Uterus (tissue), 3 donors: ENCODE measurements at regions not wholly inside any gene's neighbourhood (a gene's known extent, or its start where the extent isn't known, plus 50 kb on each side); places are given as distances from the start of the nearest gene placed in this dataset.

Experiments used
- DNase-seq, 2 donors: peaks; one replicate each; pipeline ENCODE4 v3.0.0-alpha.2; 2019 to 2020
- H3K27ac ChIP-seq, 2 donors: fragments of 200-600 bp; sonication (generic); 1 replicate in 1 of 2; 2 replicates in 1 of 2; pipeline ENCODE4 v1.5.1; 2016 to 2018
- H3K27me3 ChIP-seq, 2 donors: fragments of 200-600 bp; sonication (generic); one replicate each; pipeline ENCODE4 v1.5.1; 2018 to 2019; ENCODE audit warnings: control low read depth in 1 of 2
- H3K36me3 ChIP-seq, 2 donors: fragments of 200-600 bp; sonication (generic); one replicate each; pipeline ENCODE4 v1.5.1; 2019; ENCODE audit warnings: control low read depth in 1 of 2
- H3K4me1 ChIP-seq, 2 donors: fragments of 200-600 bp; sonication (generic); one replicate each; pipeline ENCODE4 v1.5.1; 2018 to 2019; ENCODE audit warnings: control low read depth in 1 of 2
- H3K4me3 ChIP-seq, 2 donors: fragments of 200-600 bp; sonication (generic); 1 replicate in 1 of 2; 2 replicates in 1 of 2; pipeline ENCODE4 v1.5.1; 2018 to 2019; ENCODE audit warnings: mild to moderate bottlenecking in 1 of 2
- H3K9me3 ChIP-seq, 2 donors: fragments of 200-600 bp; sonication (generic); one replicate each; pipeline ENCODE4 v1.5.1; 2019; ENCODE audit warnings: control low read depth in 1 of 2
- POLR2A ChIP-seq, 2 donors: fragments of 450-650 bp; IDR thresholded peaks; one replicate each; pipeline ENCODE4 v1.6.1; 2016; ENCODE audit warnings: antibody characterized with exemption in 2 of 2, mild to moderate bottlenecking in 1 of 2, moderate library complexity in 1 of 2
- intact Hi-C: fragments of 100-400 bp; cut with DNase I; formaldehyde crosslinking; loops from one replicate; pipeline ENCODE4 v1.15.1; 2023; ENCODE audit warnings: low total_unique reads
- TF ChIP-seq, protein P1 (sequence below), 4 experiments: fragments of 200-600 bp in 2 of 4; fragments of 450-650 bp in 2 of 4; sonication (generic) in 2 of 4; IDR thresholded peaks; one replicate each; pipeline ENCODE4 v1.5.1; 2016 to 2019; ENCODE audit warnings: antibody characterized with exemption in 4 of 4, mild to moderate bottlenecking in 2 of 4, moderate library complexity in 1 of 4
- donor health status: DM: yes; HTN: yes; CAD: no.

GRCh38 chr15:69842851-69843250, 254.9 kb downstream of the TLE3 start:
- Histone ChIP-seq H3K27me3 (no peaks in the 10 kb centered on the region), H3K4me3 (no peak overlapping the region), H3K36me3 (no peaks in the 10 kb centered on the region), H3K27ac (no peak overlapping the region), H3K9me3 (no peaks in the 10 kb centered on the region), H3K4me1 (no peaks in the 10 kb centered on the region)
- no peak for DNase-seq
- intact Hi-C loops = no loop called here
- TF ChIP-seq, protein P1, sequence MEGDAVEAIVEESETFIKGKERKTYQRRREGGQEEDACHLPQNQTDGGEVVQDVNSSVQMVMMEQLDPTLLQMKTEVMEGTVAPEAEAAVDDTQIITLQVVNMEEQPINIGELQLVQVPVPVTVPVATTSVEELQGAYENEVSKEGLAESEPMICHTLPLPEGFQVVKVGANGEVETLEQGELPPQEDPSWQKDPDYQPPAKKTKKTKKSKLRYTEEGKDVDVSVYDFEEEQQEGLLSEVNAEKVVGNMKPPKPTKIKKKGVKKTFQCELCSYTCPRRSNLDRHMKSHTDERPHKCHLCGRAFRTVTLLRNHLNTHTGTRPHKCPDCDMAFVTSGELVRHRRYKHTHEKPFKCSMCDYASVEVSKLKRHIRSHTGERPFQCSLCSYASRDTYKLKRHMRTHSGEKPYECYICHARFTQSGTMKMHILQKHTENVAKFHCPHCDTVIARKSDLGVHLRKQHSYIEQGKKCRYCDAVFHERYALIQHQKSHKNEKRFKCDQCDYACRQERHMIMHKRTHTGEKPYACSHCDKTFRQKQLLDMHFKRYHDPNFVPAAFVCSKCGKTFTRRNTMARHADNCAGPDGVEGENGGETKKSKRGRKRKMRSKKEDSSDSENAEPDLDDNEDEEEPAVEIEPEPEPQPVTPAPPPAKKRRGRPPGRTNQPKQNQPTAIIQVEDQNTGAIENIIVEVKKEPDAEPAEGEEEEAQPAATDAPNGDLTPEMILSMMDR (IDR thresholded peaks at IDR 0.05) = no peak
- no peak for TF ChIP-seq POLR2A (IDR thresholded peaks at IDR 0.05)

- intact Hi-C loops = no loop called here
- Histone ChIP-seq H3K4me1 (no peaks in the 10 kb centered on the region), H3K36me3 (no peaks in the 10 kb centered on the region), H3K9me3 (no peaks in the 10 kb centered on the region), H3K27me3 (no peaks in the 10 kb centered on the region), H3K27ac (no peak overlapping the region), H3K4me3 (no peak overlapping the region)
- TF ChIP-seq POLR2A (IDR thresholded peaks at IDR 0.05) = no peak
- TF ChIP-seq, protein P1 (IDR thresholded peaks at IDR 0.05) = no peak
- no peak for DNase-seq
Measured at GRCh38 chr15:69843276-69843899, 254.3 kb downstream of the TLE3 start.

DNA sequence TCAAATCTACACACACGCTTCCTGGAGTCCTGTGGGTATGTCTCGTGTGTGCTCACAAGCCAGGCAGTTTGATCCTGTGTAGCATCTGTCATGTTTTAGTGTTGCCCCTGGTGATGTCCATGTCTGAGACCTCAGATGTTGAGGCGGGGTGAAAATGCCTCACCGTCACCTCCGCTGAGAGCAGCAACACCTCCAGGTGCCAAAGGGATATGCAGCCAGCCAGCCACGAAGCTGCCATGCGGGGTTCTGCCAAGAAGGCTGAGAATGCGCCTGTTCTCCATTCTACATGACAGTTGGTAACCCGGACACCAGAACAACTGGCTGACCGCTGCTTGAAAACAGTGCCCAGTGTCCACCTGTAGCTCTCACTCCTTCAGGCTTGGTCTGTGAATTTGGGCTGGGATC, 253.8 kb downstream of the TLE3 start:
- no peaks in the 10 kb centered on the region for H3K9me3 ChIP-seq
- H3K27ac ChIP-seq = no peak overlapping the region
- no peaks in the 10 kb centered on the region for H3K36me3 ChIP-seq
- intact Hi-C loops = no loop called here
- no peak for DNase-seq
- no peaks in the 10 kb centered on the region for H3K27me3 ChIP-seq
- no peaks in the 10 kb centered on the region for H3K4me1 ChIP-seq
- TF ChIP-seq, protein P1 (IDR thresholded peaks at IDR 0.05) = no peak
- TF ChIP-seq POLR2A (IDR thresholded peaks at IDR 0.05) = no peak
- H3K4me3 ChIP-seq = no peak overlapping the region

- H3K4me1 ChIP-seq = no peaks in the 10 kb centered on the region
- no peak for DNase-seq
Measured at GRCh38 chr15:69845159-69845558, 252.6 kb downstream of the TLE3 start.

GRCh38 chr15:69847625-69848024, 250.1 kb downstream of the TLE3 start:
- Histone ChIP-seq H3K27ac (no peak overlapping the region), H3K36me3 (no peaks in the 10 kb centered on the region), H3K27me3 (no peaks in the 10 kb centered on the region), H3K4me1 (no peaks in the 10 kb centered on the region), H3K9me3 (no peaks in the 10 kb centered on the region), H3K4me3 (no peak overlapping the region)
- intact Hi-C loops = no loop called here
- no peak for DNase-seq
- TF ChIP-seq, protein P1 (IDR thresholded peaks at IDR 0.05) = no peak
- TF ChIP-seq POLR2A (IDR thresholded peaks at IDR 0.05) = no peak

More at GRCh38 chr15:69845159-69845558, 252.6 kb downstream of the TLE3 start:
- TF ChIP-seq, protein P1 (IDR thresholded peaks at IDR 0.05) = no peak
- no peak for TF ChIP-seq POLR2A (IDR thresholded peaks at IDR 0.05)
- H3K27me3 ChIP-seq = no peaks in the 10 kb centered on the region
- no peaks in the 10 kb centered on the region for H3K36me3 ChIP-seq
- H3K9me3 ChIP-seq = no peaks in the 10 kb centered on the region
- H3K4me3 ChIP-seq = no peak overlapping the region
- no peak overlapping the region for H3K27ac ChIP-seq
- intact Hi-C loops = no loop called here
